Endothelial cell of umbilical vein (primary cell): ENCODE measurements at regions not wholly inside any gene's neighbourhood (a gene's known extent, or its start where the extent isn't known, plus 50 kb on each side); places are given as distances from the start of the nearest gene placed in this dataset.

Experiments used
- BruUV-seq: library from RNA; stranded (reverse); fragments of 400-500 nt; replicated peaks from 2 replicates; lab custom pipeline; 2021; lab: Mats Ljungman, UMichigan
- CTCF ChIA-PET: fragments of 300-600, 350-600 bp; sonication (Branson Sonifier 250); formaldehyde crosslinking; loops from one replicate; lab custom pipeline; 2021; ENCODE audit warnings: antibody characterized with exemption, inconsistent platforms; lab: Charles Lee
- POLR2A ChIA-PET: fragments of 300-600, 350-600 bp; sonication (Branson Sonifier 250); formaldehyde crosslinking; loops from one replicate; lab custom pipeline; 2021; ENCODE audit warnings: antibody characterized with exemption, inconsistent platforms; lab: Charles Lee
- DNase-seq: peaks from one replicate; pipeline ENCODE4 v3.0.0-alpha.2; 2011; ENCODE audit warnings: low read depth, low spot score
- FAIRE-seq: peaks from 2 replicates; lab custom pipeline; 2011; peaks lifted over from hg19 to GRCh38; lab: Jason Lieb, UNC
- H2AFZ ChIP-seq: 2 replicates; pipeline ENCODE4 v1.6.0; 2012; ENCODE audit warnings: low read depth, low read length, control low read depth, inconsistent platforms
- H3K27ac ChIP-seq: 2 replicates; pipeline ENCODE4 v1.5.1; 2011; ENCODE audit warnings: low read depth, mild to moderate bottlenecking, control low read depth, low read length, moderate library complexity; ENCODE audit not compliant: insufficient read depth
- H3K27me3 ChIP-seq, 2 experiments: 2 replicates each; pipeline versions ENCODE4 v1.6.0 to v1.6.1; 2011; ENCODE audit warnings: low read length in 2 of 2, mixed read lengths in 1 of 2; ENCODE audit not compliant: control insufficient read depth in 2 of 2, insufficient read depth in 2 of 2
- H3K36me3 ChIP-seq, 2 experiments: 2 replicates in 1 of 2; 3 replicates in 1 of 2; pipeline ENCODE4 v1.5.1; 2011; ENCODE audit warnings: low read length in 2 of 2, mild to moderate bottlenecking in 1 of 2, moderate library complexity in 1 of 2; ENCODE audit not compliant: control insufficient read depth in 2 of 2, insufficient read depth in 2 of 2; ENCODE audit errors: extremely low read depth in 1 of 2
- H3K4me1 ChIP-seq: 3 replicates; pipeline ENCODE4 v1.5.1; 2011; ENCODE audit warnings: mild to moderate bottlenecking, low read length; ENCODE audit not compliant: control insufficient read depth, insufficient read depth; ENCODE audit errors: extremely low read depth
- H3K4me2 ChIP-seq: 2 replicates; pipeline ENCODE4 v1.6.1; 2011; ENCODE audit warnings: low read length, control low read depth, mixed read lengths; ENCODE audit not compliant: insufficient read depth
- H3K4me3 ChIP-seq, 3 experiments: fragments of 200-600 bp in 1 of 3; sonication (generic), shearing (Covaris generic) in 1 of 3; replicated peaks in 1 of 3; 2 replicates each; pipeline ENCODE4 v1.5.1; 2011 to 2016; ENCODE audit warnings: control low read depth in 3 of 3, low read length in 3 of 3, mild to moderate bottlenecking in 2 of 3, inconsistent platforms in 1 of 3, low read depth in 1 of 3, moderate library complexity in 1 of 3; ENCODE audit not compliant: insufficient read depth in 1 of 3
- H3K79me2 ChIP-seq: 2 replicates; pipeline ENCODE4 v1.6.0; 2012; ENCODE audit warnings: low read length, inconsistent platforms; ENCODE audit not compliant: control insufficient read depth, insufficient read depth
- H3K9ac ChIP-seq: replicated peaks from 2 replicates; pipeline ENCODE3; 2011; ENCODE audit warnings: low read length, control low read depth; ENCODE audit not compliant: insufficient read depth; ENCODE audit errors: extremely low read depth
- H3K9me1 ChIP-seq: replicated peaks from 3 replicates; pipeline ENCODE4 v1.6.0; 2011; ENCODE audit warnings: mild to moderate bottlenecking, low read length; ENCODE audit not compliant: control insufficient read depth, insufficient read depth; ENCODE audit errors: extremely low read depth
- H3K9me3 ChIP-seq: replicated peaks from 2 replicates; pipeline ENCODE4 v1.5.1; 2012; ENCODE audit warnings: low read length, inconsistent platforms; ENCODE audit not compliant: control insufficient read depth, insufficient read depth
- H4K20me1 ChIP-seq: replicated peaks from 2 replicates; pipeline ENCODE3; 2011; ENCODE audit warnings: mild to moderate bottlenecking, low read length; ENCODE audit not compliant: control insufficient read depth, insufficient read depth; ENCODE audit errors: extremely low read depth
- EZH2 ChIP-seq: IDR thresholded peaks from 2 replicates; pipeline ENCODE4 v1.6.1; 2012; ENCODE audit warnings: borderline replicate concordance, low read depth, mild to moderate bottlenecking, moderate library complexity, low read length, inconsistent platforms; ENCODE audit not compliant: severe bottlenecking
- FOS ChIP-seq: IDR thresholded peaks from 2 replicates; pipeline ENCODE4 v1.6.1; 2011; ENCODE audit warnings: mild to moderate bottlenecking, low read length, moderate library complexity, borderline replicate concordance; ENCODE audit not compliant: insufficient read depth
- GATA2 ChIP-seq: IDR thresholded peaks from 2 replicates; pipeline ENCODE4 v1.7.0; 2011; ENCODE audit warnings: low read depth, mild to moderate bottlenecking, moderate library complexity, mixed read lengths, low read length; ENCODE audit not compliant: insufficient read length, insufficient read depth
- JUN ChIP-seq: IDR thresholded peaks from 2 replicates; pipeline ENCODE4 v1.6.1; 2011; ENCODE audit warnings: borderline replicate concordance, low read depth; ENCODE audit not compliant: insufficient read length, insufficient read depth
- MYC ChIP-seq: IDR thresholded peaks from one replicate; pipeline ENCODE4 v1.6.1; 2011; ENCODE audit warnings: mild to moderate bottlenecking, low read depth, low read length
- POLR2A ChIP-seq: IDR thresholded peaks from 2 replicates; pipeline ENCODE4 v1.6.1; 2012; ENCODE audit warnings: low read depth, mild to moderate bottlenecking, control low read depth, low read length
- POLR2AphosphoS5 ChIP-seq: IDR thresholded peaks from 2 replicates; pipeline ENCODE4 v1.6.1; 2012; ENCODE audit warnings: low read depth, mild to moderate bottlenecking, control low read depth, low read length, moderate library complexity; ENCODE audit not compliant: insufficient read depth
- dilution Hi-C: fragments of 300-500 bp; cut with MboI; formaldehyde crosslinking; loops from one replicate; pipeline ENCODE4 v1.15.0; 2019; ENCODE audit warnings: low sequenced_read_pairs; ENCODE audit not compliant: extremely low pct_ligation_motif_present
- intact Hi-C: fragments of 100-400 bp; cut with micrococcal nuclease; formaldehyde crosslinking; loops from one replicate; pipeline ENCODE4 v1.10.0; 2022
- TF ChIP-seq, protein P1 (sequence below), 2 donors: IDR thresholded peaks; 1 replicate in 1 of 2; 2 replicates in 1 of 2; pipeline ENCODE4 v1.5.1; 2011; ENCODE audit warnings: low read length in 2 of 2, mild to moderate bottlenecking in 2 of 2, moderate library complexity in 2 of 2, control low read depth in 1 of 2, inconsistent platforms in 1 of 2, low read depth in 1 of 2; ENCODE audit not compliant: insufficient read depth in 1 of 2; ENCODE audit errors: extremely low read depth in 1 of 2
- TF ChIP-seq, protein P2 (sequence below): IDR thresholded peaks from 2 replicates; pipeline ENCODE4 v1.6.1; 2011; ENCODE audit not compliant: insufficient read depth, insufficient read length

DNA sequence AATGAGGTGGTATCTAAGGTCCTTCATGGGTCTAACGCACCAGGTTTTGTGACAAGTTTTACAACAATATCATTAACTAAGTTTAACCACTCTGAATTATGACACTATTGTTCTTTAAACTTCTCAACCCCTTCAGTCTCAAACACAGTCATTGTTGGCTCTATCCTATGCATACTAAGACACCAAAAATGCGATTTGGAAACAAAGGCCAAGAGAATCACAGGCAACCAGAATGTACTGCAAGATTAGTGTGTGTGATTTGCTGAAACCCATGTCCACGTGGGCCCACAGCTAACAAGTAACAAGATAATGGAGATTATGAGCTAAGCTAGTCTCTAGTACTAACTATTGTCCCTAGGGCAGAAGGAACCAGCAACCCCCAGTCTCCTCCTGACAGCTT lies 142.2 kb upstream of the RANBP3L start:
- intact Hi-C loops (no loop called here), dilution Hi-C loops (no loop called here)
- TF ChIP-seq POLR2A: no peak
- TF ChIP-seq, protein P1, sequence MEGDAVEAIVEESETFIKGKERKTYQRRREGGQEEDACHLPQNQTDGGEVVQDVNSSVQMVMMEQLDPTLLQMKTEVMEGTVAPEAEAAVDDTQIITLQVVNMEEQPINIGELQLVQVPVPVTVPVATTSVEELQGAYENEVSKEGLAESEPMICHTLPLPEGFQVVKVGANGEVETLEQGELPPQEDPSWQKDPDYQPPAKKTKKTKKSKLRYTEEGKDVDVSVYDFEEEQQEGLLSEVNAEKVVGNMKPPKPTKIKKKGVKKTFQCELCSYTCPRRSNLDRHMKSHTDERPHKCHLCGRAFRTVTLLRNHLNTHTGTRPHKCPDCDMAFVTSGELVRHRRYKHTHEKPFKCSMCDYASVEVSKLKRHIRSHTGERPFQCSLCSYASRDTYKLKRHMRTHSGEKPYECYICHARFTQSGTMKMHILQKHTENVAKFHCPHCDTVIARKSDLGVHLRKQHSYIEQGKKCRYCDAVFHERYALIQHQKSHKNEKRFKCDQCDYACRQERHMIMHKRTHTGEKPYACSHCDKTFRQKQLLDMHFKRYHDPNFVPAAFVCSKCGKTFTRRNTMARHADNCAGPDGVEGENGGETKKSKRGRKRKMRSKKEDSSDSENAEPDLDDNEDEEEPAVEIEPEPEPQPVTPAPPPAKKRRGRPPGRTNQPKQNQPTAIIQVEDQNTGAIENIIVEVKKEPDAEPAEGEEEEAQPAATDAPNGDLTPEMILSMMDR (IDR thresholded peaks at IDR 0.05; ENCODE audit: extremely low read depth in 1 of 2, insufficient read depth in 1 of 2, low read depth in 1 of 2, low read length in 2 of 2): no peak
- TF ChIP-seq GATA2: no peak
- no peak for TF ChIP-seq EZH2
- no peak for TF ChIP-seq FOS
- TF ChIP-seq MYC: no peak
- TF ChIP-seq, protein P2, sequence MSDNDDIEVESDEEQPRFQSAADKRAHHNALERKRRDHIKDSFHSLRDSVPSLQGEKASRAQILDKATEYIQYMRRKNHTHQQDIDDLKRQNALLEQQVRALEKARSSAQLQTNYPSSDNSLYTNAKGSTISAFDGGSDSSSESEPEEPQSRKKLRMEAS: no peak
- TF ChIP-seq POLR2AphosphoS5: no peak
- no peak for TF ChIP-seq JUN
- H3K9ac ChIP-seq: no peak overlapping the region
- FAIRE-seq: no peak
- no peaks in the 10 kb centered on the region for H3K9me3 ChIP-seq
- no peaks in the 10 kb centered on the region for H4K20me1 ChIP-seq
- no peak overlapping the region for H3K27ac ChIP-seq
- no peaks in the 10 kb centered on the region for H3K36me3 ChIP-seq
- no TSS peak for BruUV-seq
- no peaks in the 10 kb centered on the region for H3K9me1 ChIP-seq
- no peak overlapping the region for H3K4me3 ChIP-seq
- POLR2A ChIA-PET: no interaction called here
- CTCF ChIA-PET: interaction anchor here (1.1 to 1.8 kb wide), 2 partner anchors 252 to 365 kb away, joined by 3 to 4 read pairs; no protein-coding TSS in a partner anchor
- H3K4me1 ChIP-seq: no peaks in the 10 kb centered on the region
- H2AFZ ChIP-seq: no peak overlapping the region
- no peak for DNase-seq
- no peak overlapping the region for H3K4me2 ChIP-seq
- H3K79me2 ChIP-seq: no peaks in the 10 kb centered on the region
- H3K27me3 ChIP-seq: no peaks in the 10 kb centered on the region
